NCI-H146 treated with DMSO at 0.1 percent for 48 hours (cell line): ENCODE measurements at regions not wholly inside any gene's neighbourhood (a gene's known extent, or its start where the extent isn't known, plus 50 kb on each side); places are given as distances from the start of the nearest gene placed in this dataset.
"Not testable (repeated sequence)": the region's sequence is repeated elsewhere in the genome, so short reads cannot be mapped to it uniquely, and the experiment has no call there.

Experiments
- DNase-seq: peaks from one replicate; lab custom pipeline; 2025; ENCODE audit not compliant: unreplicated experiment; lab: John Stamatoyannopoulos, UW

DNA sequence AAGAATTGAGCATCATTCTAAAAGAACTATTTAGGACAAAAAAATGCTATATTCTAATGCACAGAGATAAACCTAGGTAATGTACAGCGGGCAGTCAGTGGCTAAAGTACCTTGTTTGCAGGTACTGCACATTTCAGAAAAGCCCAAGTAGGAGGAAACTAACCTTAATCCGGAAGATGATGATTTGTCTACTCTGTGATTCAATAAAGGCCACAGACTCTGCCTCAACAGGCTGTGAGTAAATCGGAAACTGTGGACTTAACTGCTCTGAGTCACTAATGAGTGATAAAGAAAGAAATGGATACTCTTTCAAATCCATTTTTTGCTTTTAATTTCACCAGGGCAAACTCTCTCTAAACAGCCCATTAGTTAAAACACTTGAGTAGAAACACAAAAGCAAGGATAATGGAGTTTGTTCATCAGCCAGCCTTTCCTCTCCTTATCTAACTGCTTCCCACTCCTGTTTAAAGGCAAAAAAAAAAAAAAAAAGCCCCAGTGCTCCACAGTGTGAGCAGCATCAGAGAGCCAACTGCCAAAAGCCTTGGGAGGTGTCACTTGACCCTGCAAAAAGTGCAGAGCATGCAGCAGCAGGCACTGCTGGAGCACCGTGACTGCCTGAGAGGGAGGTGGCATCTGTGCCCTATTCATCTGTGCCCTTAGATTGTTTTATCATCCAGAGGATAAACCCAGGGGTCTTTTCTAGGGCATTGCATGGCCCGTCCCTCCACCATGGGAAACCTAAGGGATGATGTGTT lies 187.7 kb downstream of the SATB1 start:
- DNase-seq, result no peak

DNA sequence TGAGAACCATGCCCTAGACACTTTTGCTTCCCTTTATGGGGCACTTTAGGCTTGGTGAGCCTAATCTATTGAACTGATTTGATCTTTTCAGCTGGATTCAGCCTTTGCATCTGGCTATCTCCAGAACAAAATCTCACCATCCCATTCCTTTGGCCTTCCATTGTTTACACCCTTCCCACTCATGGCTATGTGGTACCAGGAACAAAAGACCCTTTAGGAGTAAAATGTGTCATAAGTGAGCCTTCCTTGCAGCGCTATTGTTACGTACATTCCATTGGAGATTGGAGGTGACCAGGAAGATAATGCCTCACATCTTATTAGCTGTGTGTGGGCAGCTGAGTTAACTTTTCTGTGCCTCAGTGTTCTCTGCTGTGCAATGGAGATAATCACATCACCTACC lies 188.4 kb downstream of the SATB1 start:
- DNase-seq, result no peak

GRCh38 chr3:18234717-18235335 lies 190.3 kb downstream of the SATB1 start:
- peak; percentile 60 for DNase-seq

DNA sequence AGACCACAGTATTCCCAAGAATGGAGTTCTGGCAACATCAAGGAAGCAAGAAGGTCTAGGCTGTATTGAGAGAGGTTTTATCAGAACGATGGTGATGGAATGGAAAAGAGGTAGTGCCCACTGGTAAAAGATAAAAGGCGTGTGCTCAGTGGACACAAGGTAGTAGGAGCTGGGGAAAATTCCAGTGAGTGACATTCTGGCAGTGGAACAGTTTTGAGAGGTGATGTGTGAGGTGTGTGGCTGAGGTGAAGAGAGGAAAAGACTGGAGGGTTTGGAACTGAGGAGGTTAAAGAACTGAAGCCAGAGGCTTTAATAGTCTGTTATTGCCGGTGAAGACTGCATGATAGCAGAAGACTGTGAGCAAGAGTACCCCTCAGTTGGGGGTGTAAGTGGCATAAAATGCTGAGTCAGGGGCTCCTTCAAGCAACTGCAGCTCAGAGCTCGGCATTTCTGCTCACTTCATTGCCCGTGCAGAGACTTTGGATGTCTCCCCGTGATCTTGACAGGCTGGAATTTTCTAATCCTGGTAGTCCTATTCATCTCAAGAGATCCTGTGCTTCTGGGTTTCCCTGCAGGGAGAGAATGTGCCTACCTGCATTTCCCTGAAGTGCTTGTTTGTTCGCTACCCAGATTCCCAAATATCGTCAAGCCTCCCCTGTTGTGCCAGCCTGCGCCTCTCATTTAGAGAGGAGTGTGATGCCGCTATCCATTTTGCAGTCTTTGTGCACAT lies 191.0 kb downstream of the SATB1 start:
- DNase-seq, result no peak

GRCh38 chr3:18232317-18232716 lies 192.8 kb downstream of the SATB1 start:
- DNase-seq, result no peak

DNA sequence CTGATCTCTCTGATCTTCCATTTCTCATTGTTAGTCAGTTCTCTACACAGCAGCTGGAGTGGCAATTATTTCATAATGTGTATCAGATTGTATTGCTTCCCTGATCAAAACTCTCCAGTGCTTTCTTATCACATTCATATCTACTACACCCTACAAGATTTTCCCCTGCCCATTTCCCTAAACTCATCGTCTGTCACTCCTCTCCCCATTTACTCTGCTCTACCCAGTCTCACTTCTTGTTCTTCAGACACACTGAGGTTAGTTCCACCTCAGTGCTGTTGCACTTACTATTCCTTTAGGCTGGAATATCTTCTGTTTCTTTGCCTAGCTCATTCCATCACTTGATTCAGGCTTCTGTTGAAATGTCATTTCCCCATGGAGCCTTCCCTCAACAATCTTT lies 197.1 kb downstream of the SATB1 start:
- no peak for DNase-seq

- DNase-seq, result no peak
Observed at GRCh38 chr3:18225709-18226108, 199.4 kb downstream of the SATB1 start.

DNA sequence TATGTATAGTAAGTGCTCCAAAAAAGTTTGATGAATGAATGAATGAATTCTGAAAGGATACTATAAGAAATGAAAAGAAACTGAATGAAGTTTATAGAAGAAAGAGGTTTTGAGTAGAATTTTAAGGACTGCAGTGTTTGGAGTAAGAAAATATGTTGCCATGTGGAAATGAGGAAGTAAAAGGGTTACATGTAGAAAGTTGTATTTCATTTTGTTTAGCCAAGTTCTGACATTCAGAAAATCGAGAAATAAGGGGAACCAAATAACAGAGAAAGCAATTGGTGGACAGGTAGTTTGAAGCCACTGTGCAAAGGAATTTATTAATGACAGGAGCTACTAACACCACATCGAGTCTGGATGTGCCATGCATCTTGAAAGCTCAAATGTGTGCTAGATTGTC lies 200.7 kb downstream of the SATB1 start:
- no peak for DNase-seq

DNA sequence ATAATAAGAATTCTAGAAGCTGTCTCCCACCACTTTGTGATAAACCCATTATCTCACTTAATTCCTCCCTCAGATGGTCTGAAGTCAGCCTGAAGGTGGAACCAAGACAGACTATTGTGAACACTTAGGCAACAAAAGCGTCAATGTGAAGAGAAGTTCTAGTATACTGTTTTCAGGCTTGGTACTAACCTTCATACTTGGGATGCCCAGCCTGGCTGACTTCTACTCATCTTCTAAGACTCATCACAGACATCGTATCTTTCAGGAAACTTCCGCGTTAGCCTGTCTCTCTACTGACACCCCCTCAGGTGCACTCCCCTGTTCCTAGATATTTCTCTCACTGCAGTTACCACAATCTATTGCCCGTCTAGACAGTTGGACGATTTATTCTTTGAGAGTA lies 201.2 kb downstream of the SATB1 start:
- DNase-seq, result no peak

DNA sequence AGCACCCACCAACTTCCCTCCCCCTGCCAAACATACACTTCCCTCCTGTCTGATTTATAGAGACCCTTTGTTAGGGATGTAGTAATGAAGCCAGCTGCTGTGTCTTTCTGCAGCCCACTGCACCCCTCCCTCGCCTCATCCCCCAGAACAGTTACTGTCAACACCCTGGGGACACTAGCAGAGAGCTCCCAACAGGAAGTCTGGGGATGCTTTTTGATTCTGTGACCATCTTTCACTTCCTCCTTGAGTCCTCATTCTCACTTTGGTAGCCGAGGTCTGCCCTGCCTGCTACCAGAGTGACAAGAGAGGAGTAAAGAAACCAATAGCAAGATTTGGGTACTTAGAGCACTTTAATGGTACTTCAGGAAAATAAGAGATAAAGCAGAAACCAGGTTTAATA lies 201.6 kb downstream of the SATB1 start:
- no peak for DNase-seq

DNA sequence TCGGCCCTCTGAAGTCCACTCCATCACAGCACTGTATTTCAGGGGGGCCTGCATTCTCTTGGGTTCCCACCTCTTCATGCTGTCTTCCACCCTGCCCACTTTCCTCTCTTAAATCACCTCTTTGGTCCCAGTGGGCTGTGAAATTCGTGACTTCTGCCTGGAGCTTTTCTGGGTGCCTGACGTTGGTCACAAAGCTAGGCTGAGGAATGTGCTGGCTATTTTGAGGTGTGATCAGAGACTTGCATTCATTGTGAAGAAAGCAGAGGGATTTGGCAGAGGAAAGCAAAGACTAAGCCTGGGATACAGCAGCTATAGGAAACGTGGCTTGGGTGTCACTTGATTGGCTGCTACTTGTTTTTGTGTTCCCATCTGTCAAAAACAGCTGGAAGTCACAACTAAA lies 202.5 kb downstream of the SATB1 start:
- no peak for DNase-seq

DNA sequence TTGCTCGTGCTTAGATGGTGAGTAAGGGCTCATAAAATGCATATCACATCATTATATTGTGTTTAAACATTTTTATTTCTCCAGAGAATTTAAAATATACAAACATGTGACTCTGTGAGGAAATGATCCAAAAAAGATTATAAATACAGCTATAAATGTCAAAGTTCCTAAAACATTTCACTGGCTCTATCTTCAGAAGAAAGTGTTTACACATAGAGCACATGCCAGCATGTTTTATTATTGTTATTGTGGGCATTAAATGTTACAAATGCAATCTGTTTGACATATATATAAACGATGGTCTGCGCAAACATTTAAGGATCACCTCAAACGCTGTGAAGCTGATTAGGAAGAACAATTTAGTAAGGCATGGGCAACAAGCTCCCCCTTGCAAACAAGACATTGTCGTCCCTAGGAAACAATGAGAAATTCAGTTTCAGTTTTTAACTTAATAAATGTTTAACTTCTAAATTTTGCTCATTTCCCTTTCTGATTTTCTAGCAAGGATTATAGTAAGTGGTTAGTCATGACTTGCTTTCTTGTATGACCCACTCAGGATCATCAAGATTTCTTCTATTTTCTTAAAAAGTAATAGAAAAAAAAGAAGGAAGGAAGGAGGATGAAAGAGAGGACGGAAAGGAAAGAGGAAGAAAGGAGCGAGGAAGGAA lies 207.5 kb downstream of the SATB1 start:
- no peak for DNase-seq

- no peak for DNase-seq
Observed at GRCh38 chr3:18216996-18217395, 208.1 kb downstream of the SATB1 start.

DNA sequence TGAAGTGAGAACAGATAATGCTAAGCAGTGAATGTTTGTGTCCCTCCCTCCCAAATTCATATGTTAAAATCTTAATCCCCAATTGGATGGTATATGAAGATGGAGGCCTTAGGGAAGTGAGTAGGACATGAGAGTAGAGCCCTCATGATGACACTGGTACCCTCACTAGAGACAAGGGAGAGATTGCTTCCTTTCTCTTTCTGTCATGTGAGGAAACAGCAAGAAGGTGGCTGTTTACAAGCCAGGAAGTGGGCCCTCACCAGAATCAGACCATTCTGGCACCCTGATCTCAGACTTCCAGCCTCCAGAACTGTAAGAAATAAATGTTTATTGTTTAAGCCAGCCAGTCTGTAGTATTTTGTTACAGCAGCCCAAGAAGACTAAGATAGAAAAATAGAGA lies 209.5 kb downstream of the SATB1 start:
- DNase-seq, result no peak

DNA sequence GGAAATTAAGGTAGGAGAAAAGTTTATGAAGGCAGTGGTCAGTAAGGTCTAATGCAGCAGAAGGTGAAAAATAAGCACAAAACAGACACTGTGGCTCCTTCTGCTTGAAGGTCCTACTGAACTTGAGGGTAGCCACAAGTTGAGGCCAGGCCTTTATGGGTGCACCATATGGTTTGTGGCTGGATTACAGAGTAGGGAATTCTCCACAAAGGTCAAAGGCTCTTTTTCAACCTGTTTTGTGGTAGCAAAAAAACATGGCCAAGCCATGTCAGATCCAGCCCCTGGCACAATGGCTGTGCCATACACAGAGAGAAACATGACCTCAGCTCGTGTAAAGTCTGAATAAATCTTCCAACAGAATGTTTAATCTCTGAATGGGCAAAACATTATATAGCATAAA lies 214.0 kb downstream of the SATB1 start:
- DNase-seq, result no peak

GRCh38 chr3:18208856-18209255 lies 216.3 kb downstream of the SATB1 start:
- no peak for DNase-seq

GRCh38 chr3:18208091-18208490 lies 217.0 kb downstream of the SATB1 start:
- no peak for DNase-seq

GRCh38 chr3:18207226-18207625 lies 217.9 kb downstream of the SATB1 start:
- no peak for DNase-seq

DNA sequence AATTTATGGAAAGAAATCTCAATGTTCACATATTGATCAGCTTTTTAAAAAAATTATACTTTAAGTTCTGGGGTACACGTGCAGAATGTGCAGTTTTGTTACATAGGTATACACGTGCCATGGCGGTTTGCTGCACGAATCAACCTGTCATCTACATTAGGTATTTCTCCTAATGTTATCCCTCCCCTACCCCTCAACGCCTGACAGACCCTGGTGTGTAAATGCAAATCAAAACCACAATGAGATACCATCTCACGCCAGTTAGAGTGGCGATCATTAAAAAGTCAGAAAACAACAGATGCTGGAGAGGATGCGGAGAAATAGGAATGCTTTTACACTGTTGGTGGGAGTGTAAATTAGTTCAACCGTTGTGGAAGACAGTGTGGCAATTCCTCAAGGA lies 219.4 kb downstream of the SATB1 start:
- not testable (repeated sequence) for DNase-seq

DNA sequence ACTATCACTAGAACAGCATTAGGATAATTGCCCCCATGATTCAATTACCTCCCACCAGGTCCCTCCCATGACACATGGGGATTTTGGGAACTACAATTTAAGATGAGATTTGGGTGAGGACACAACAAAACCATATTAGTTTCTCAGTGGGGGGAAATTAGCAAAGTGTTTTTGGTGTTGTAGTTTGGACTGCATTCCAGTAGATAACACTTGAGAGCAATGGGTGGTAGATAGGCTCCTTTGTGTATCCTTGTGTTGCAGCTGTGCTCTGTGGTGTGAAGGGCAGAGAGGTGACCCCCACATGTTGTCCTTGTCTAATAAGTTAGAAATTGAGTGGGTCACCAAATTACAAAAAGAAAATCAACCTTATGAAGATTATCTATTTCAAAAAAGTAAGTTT lies 223.8 kb downstream of the SATB1 start:
- no peak for DNase-seq

DNA sequence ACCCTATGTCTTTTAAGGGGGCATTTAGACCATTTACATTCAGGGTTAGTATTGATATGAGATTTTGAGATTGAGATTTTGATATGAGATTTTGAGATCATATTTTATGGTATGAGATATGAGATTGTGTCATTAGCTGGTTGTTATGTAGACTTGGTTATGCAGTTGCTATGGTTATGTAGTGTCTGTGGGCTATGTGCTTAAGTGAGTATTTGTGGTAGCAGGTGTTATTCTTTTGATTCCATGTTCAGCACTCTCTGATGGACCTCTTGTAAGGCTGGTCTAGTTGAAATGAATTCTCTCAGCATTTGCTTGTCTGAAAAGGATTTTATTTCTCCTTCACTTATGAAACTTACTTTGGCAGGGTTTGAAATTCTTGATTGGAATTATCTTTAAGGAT lies 225.4 kb downstream of the SATB1 start:
- no peak for DNase-seq

GRCh38 chr3:18195836-18196235 lies 229.3 kb downstream of the SATB1 start:
- no peak for DNase-seq
